Daoy (cell line): ENCODE measurements at regions not wholly inside any gene's neighbourhood (a gene's known extent, or its start where the extent isn't known, plus 50 kb on each side); places are given as distances from the start of the nearest gene placed in this dataset.
"Not testable (repeated sequence)": the region's sequence is repeated elsewhere in the genome, so short reads cannot be mapped to it uniquely, and the experiment has no call there.

Experiments used
- DNase-seq: peaks from one replicate; pipeline ENCODE4 v3.0.0-alpha.2; 2015; ENCODE audit warnings: low read depth

DNA sequence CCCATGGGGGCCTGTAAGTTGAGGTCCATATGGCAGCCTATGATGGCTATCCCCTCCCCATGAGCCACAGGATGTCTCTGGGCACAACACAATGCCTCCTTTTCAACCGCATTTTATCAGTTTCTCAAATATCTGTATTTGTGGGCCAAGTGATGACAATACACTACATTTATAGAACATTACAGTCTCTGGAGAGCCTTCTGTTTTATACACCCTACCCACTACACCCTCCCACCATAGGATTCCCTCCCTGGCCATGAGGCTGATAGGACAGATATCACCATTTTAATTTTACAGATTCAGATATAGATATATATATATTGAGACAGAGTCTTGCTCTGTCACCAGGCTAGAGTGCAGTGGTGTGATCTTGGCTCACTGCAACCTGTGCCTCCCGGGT is 236.8 kb downstream of the ENC1 start:
- DNase-seq = no peak

- no peak for DNase-seq
Measured at GRCh38 chr5:74402553-74402952, 238.0 kb downstream of the ENC1 start.

- DNase-seq = peak; percentile 48
Measured at GRCh38 chr5:74401946-74402320, 238.6 kb downstream of the ENC1 start.

- no peak for DNase-seq
Measured at GRCh38 chr5:74401281-74401945, 239.1 kb downstream of the ENC1 start.

- DNase-seq = peak; percentile 27
Measured at GRCh38 chr5:74400067-74400466, 240.5 kb downstream of the ENC1 start.

DNA sequence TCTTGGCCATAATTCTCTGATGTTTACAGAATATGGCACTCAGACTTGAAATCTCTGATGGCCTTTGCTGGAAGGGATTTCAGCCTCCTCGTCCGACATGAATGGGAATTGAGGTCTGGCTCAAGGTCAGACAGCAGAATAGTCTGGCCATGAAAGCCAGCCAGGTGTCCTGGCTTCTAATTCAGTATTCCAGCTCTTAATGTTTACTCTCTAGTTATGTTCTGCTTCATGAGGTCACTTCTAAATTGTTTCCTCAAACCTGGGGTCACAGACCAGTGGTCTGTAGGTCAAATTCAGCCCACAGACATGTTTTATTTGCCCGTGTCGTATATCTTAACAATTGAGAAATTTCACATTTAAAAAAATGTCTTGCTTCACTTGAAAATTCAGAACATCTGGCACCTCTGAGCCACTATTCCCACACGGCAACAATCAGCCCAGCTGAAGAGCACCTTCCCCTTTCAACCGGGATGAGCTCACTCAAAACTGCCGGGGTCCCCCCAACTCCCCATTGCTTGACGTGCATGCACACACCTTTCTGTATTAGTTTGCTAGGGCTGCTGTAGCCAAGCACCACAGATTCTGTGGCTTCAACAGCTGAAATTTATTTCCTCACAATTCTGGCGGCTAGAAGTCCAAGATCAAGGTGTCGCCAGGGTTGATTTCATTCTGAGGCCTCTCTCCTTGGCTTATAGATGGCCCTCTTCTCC is 243.5 kb downstream of the ENC1 start:
- DNase-seq = no peak

GRCh38 chr5:74394916-74395880 is 245.3 kb downstream of the ENC1 start:
- no peak for DNase-seq

GRCh38 chr5:74394528-74394915 is 246.0 kb downstream of the ENC1 start:
- no peak for DNase-seq

- DNase-seq = no peak
Measured at GRCh38 chr5:74393943-74394342, 246.6 kb downstream of the ENC1 start.

GRCh38 chr5:74392711-74393351 is 247.7 kb downstream of the ENC1 start:
- DNase-seq = peak; percentile 29

DNA sequence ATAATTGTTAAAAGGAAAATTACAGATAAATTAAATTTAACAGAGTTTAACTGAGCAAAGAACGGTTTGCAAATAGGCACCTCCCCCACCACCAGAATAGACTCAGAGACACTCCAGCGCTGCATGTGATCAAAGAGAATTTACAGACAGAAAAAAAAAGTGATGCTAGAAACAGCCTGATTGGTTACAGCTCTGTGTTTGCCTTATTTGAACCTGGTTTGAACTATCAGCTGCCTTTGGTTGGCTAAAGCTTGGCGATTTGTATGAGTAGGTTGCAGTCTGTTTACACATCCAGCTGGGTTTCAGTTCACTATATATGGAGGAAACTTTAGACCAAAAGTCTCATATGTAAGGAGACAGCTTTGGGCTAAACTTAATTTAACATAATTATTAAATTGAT is 249.1 kb downstream of the ENC1 start:
- no peak for DNase-seq

- DNase-seq = no peak
Measured at GRCh38 chr5:74390822-74391221, 249.7 kb downstream of the ENC1 start.

DNA sequence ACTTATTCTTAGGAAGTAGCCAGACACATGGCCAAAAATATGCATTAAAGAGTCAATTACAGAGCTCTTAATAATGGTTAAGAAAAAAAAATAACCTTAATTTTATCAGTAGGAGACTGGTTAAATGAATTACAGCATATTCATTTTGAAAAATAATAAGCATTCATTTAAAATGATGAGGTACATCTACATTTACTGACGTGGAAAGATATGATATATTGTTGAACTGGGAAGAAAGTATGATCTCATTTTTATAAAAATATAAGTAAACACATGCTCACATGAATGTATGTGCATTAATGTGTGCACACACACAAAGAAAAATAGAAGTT is 250.3 kb downstream of the ENC1 start:
- DNase-seq = no peak

- DNase-seq = no peak
Measured at GRCh38 chr5:74389531-74390305, 250.8 kb downstream of the ENC1 start.

GRCh38 chr5:74388411-74388810 is 252.1 kb downstream of the ENC1 start:
- not testable (repeated sequence) for DNase-seq

DNA sequence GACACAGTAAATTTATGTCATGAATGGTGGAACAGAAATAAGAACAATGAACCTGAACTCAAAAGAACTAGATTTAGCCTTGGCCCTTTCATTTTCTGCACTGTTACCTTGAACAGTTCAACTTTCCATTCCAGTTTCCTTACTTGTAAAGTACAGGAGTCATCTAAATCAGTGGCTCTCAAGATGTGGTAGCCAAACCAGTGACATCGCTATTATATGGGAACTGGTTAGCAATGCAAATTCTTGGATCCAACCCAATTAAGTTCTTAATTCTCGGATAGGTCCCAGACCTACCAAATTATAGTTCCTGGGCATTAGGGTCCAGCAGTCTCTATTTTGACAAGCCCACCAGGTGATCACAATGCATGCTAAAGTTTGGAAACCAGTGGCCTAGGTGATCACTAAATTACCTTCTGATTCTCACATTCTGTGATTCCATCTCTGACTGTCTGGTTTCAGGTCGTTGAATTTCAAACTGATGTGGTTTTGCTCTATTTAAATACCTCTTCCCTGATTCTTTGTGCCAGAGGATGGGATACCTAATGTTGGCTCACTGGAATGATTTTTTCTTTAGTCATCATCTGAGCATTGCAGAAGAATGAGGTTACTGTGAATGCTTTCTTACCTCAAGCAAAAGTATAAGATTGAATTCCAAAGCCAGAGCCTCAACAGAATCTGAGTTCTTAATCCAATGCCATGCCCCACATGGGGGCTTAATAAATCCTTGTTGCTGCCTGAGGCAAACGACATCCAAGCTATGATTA is 253.8 kb downstream of the ENC1 start:
- peak; percentile 70 for DNase-seq

DNA sequence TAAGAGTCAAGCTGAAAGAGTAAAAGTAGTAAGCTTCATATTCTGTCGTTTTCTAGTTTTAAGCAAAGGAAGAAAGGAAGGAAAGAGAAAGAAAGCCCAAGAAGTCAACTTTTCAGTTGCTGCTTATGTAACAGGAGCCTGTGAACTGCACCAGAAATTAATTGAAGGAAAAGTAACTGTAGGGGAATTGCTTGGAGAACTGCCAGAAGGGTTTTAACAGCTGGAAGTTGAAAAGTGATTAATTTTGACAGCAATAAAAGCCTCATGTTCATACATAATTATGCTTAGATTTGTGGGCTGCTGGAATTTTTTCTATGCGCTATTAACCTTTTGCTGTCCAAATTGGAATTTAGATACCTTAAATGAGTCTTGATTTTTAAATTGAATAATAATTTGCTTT is 255.7 kb downstream of the ENC1 start:
- no peak for DNase-seq

- peak; percentile 39 for DNase-seq
Measured at GRCh38 chr5:74382987-74383593, 257.4 kb downstream of the ENC1 start.

DNA sequence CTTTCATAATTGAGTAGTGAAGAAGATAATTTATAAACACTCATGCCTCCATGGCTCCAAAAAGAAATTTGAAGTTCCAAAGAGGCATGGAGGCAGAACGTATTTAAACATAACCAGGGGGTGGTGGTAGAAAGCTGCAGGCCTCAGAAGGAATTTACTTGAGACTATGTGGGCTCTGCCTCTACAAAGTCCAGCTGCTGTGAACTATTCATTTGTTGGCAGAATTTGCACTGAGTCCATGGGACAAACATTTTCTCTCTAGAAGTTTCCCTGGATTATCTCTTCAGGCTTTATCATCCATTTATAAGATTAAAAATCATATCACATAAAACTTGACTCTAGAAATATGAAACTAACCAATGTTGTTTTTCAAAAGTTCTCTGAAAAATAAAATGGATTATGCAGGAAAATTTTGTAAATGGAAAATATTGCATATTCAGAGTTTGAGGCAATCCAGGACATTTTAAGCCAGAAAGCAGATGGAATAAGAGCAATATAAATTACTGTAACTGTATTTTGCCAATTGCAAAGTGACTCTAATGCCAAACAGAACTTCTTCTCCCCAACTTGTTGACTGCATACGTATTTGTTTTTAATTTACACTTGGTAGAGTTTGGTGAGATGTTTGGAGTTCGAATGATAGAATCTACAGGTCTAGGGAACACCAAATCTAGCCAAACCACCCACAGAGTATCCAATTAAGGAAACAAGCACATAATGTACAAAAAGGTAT is 258.2 kb downstream of the ENC1 start:
- no peak for DNase-seq
